ENCODE measurements at regions not wholly inside any gene's neighbourhood (a gene's known extent, or its start where the extent isn't known, plus 50 kb on each side); places are given as distances from the start of the nearest gene placed in this dataset.

- DNase-seq (ENCODE audit: low read depth, low spot score), result no peak
- TF ChIP-seq ZNF274 (IDR thresholded peaks at IDR 0.05; ENCODE audit: low read depth, low read length), result no peak
- no peak for TF ChIP-seq YY1 (IDR thresholded peaks at IDR 0.05; ENCODE audit: insufficient read depth, insufficient read length)
These were observed 129.4 kb upstream of the SEC14L1 start for GRCh38 chr17:77011173-77012011.

GRCh38 chr17:77018504-77018903, 122.3 kb upstream of the SEC14L1 start:
- TF ChIP-seq SUZ12 (IDR thresholded peaks at IDR 0.05; ENCODE audit: extremely low read depth, insufficient read depth, insufficient read length) (no peak), ZNF274 (IDR thresholded peaks at IDR 0.05; ENCODE audit: low read depth, low read length) (no peak), YY1 (IDR thresholded peaks at IDR 0.05; ENCODE audit: insufficient read depth, insufficient read length) (no peak)
- Histone ChIP-seq H3K9me3 (ENCODE audit: insufficient read depth, low read length) (no peaks in the 10 kb centered on the region), H3K36me3 (ENCODE audit: insufficient read depth, insufficient read length, low read length) (no peaks in the 10 kb centered on the region), H3K4me1 (ENCODE audit: insufficient read depth, insufficient read length) (peaks cover 5% of the 10 kb centered on the region), H3K4me3 (ENCODE audit: insufficient read length, low read depth) (no peak overlapping the region), H3K27me3 (ENCODE audit: insufficient read depth, insufficient read length) (no peaks in the 10 kb centered on the region), H3K9ac (ENCODE audit: insufficient read length, low read depth) (no peak overlapping the region)
- no peak for DNase-seq (ENCODE audit: low read depth, low spot score)

More at GRCh38 chr17:77011173-77012011, 129.4 kb upstream of the SEC14L1 start:
- no peaks in the 10 kb centered on the region for H3K4me1 ChIP-seq (ENCODE audit: insufficient read depth, insufficient read length)
- H3K9ac ChIP-seq (ENCODE audit: insufficient read length, low read depth), result no peak overlapping the region
- H3K36me3 ChIP-seq (ENCODE audit: insufficient read depth, insufficient read length, low read length), result no peaks in the 10 kb centered on the region
- no peak overlapping the region for H3K4me3 ChIP-seq (ENCODE audit: insufficient read length, low read depth)
- H3K27me3 ChIP-seq (ENCODE audit: insufficient read depth, insufficient read length), result no peaks in the 10 kb centered on the region
- H3K9me3 ChIP-seq (ENCODE audit: insufficient read depth, low read length), result no peaks in the 10 kb centered on the region

- Histone ChIP-seq H3K4me1 (ENCODE audit: insufficient read depth, insufficient read length) (peaks cover 5% of the 10 kb centered on the region), H3K36me3 (ENCODE audit: insufficient read depth, insufficient read length, low read length) (no peaks in the 10 kb centered on the region), H3K9ac (ENCODE audit: insufficient read length, low read depth) (no peak overlapping the region), H3K27me3 (ENCODE audit: insufficient read depth, insufficient read length) (no peaks in the 10 kb centered on the region), H3K9me3 (ENCODE audit: insufficient read depth, low read length) (no peaks in the 10 kb centered on the region), H3K4me3 (ENCODE audit: insufficient read length, low read depth) (no peak overlapping the region)
- DNase-seq (ENCODE audit: low read depth, low spot score), result peak; percentile 70
- no peak for TF ChIP-seq YY1 (IDR thresholded peaks at IDR 0.05; ENCODE audit: insufficient read depth, insufficient read length)
- TF ChIP-seq ZNF274 (IDR thresholded peaks at IDR 0.05; ENCODE audit: low read depth, low read length), result no peak
These were observed 120.8 kb upstream of the SEC14L1 start for GRCh38 chr17:77019893-77020379.

GRCh38 chr17:77020973-77021372, 119.8 kb upstream of the SEC14L1 start:
- H3K9ac ChIP-seq (ENCODE audit: insufficient read length, low read depth), result no peak overlapping the region
- H3K27me3 ChIP-seq (ENCODE audit: insufficient read depth, insufficient read length), result no peaks in the 10 kb centered on the region
- H3K9me3 ChIP-seq (ENCODE audit: insufficient read depth, low read length), result no peaks in the 10 kb centered on the region
- no peak overlapping the region for H3K4me3 ChIP-seq (ENCODE audit: insufficient read length, low read depth)
- peaks cover 5% of the 10 kb centered on the region for H3K4me1 ChIP-seq (ENCODE audit: insufficient read depth, insufficient read length)
- TF ChIP-seq ZNF274 (IDR thresholded peaks at IDR 0.05; ENCODE audit: low read depth, low read length) (no peak), SUZ12 (IDR thresholded peaks at IDR 0.05; ENCODE audit: extremely low read depth, insufficient read depth, insufficient read length) (no peak), YY1 (IDR thresholded peaks at IDR 0.05; ENCODE audit: insufficient read depth, insufficient read length) (no peak)
- DNase-seq (ENCODE audit: low read depth, low spot score), result no peak
- no peaks in the 10 kb centered on the region for H3K36me3 ChIP-seq (ENCODE audit: insufficient read depth, insufficient read length, low read length)

- TF ChIP-seq YY1 (IDR thresholded peaks at IDR 0.05; ENCODE audit: insufficient read depth, insufficient read length) (no peak), ZNF274 (IDR thresholded peaks at IDR 0.05; ENCODE audit: low read depth, low read length) (no peak), SUZ12 (IDR thresholded peaks at IDR 0.05; ENCODE audit: extremely low read depth, insufficient read depth, insufficient read length) (no peak)
These were observed 118.0 kb upstream of the SEC14L1 start for GRCh38 chr17:77022766-77023165.

GRCh38 chr17:77025781-77026180, 115.0 kb upstream of the SEC14L1 start:
- no peak overlapping the region for H3K4me3 ChIP-seq (ENCODE audit: insufficient read length, low read depth)
- no peak for DNase-seq (ENCODE audit: low read depth, low spot score)
- no peaks in the 10 kb centered on the region; the same call in 1 of the 2 replicates for H3K9me3 ChIP-seq (ENCODE audit: insufficient read depth, low read length)
- TF ChIP-seq SUZ12 (IDR thresholded peaks at IDR 0.05; ENCODE audit: extremely low read depth, insufficient read depth, insufficient read length) (no peak), YY1 (IDR thresholded peaks at IDR 0.05; ENCODE audit: insufficient read depth, insufficient read length) (no peak), ZNF274 (IDR thresholded peaks at IDR 0.05; ENCODE audit: low read depth, low read length) (no peak)
- no peak overlapping the region for H3K9ac ChIP-seq (ENCODE audit: insufficient read length, low read depth)
- H3K27me3 ChIP-seq (ENCODE audit: insufficient read depth, insufficient read length), result no peaks in the 10 kb centered on the region
- H3K36me3 ChIP-seq (ENCODE audit: insufficient read depth, insufficient read length, low read length), result no peaks in the 10 kb centered on the region
- H3K4me1 ChIP-seq (ENCODE audit: insufficient read depth, insufficient read length), result no peaks in the 10 kb centered on the region

More at GRCh38 chr17:77022766-77023165, 118.0 kb upstream of the SEC14L1 start:
- H3K36me3 ChIP-seq (ENCODE audit: insufficient read depth, insufficient read length, low read length), result no peaks in the 10 kb centered on the region
- H3K9me3 ChIP-seq (ENCODE audit: insufficient read depth, low read length), result no peaks in the 10 kb centered on the region; the same call in 1 of the 2 replicates
- no peaks in the 10 kb centered on the region for H3K27me3 ChIP-seq (ENCODE audit: insufficient read depth, insufficient read length)
- DNase-seq (ENCODE audit: low read depth, low spot score), result no peak
- no peak overlapping the region for H3K9ac ChIP-seq (ENCODE audit: insufficient read length, low read depth)
- H3K4me3 ChIP-seq (ENCODE audit: insufficient read length, low read depth), result no peak overlapping the region
- H3K4me1 ChIP-seq (ENCODE audit: insufficient read depth, insufficient read length), result peaks cover 5% of the 10 kb centered on the region

- Histone ChIP-seq H3K9me3 (ENCODE audit: insufficient read depth, low read length) (peaks cover 9% of the 10 kb centered on the region; the same call in 1 of the 2 replicates), H3K36me3 (ENCODE audit: insufficient read depth, insufficient read length, low read length) (no peaks in the 10 kb centered on the region), H3K9ac (ENCODE audit: insufficient read length, low read depth) (no peak overlapping the region), H3K4me3 (ENCODE audit: insufficient read length, low read depth) (no peak overlapping the region), H3K4me1 (ENCODE audit: insufficient read depth, insufficient read length) (no peaks in the 10 kb centered on the region), H3K27me3 (ENCODE audit: insufficient read depth, insufficient read length) (no peaks in the 10 kb centered on the region)
- TF ChIP-seq ZNF274 (IDR thresholded peaks at IDR 0.05; ENCODE audit: low read depth, low read length), result no peak
- no peak for TF ChIP-seq SUZ12 (IDR thresholded peaks at IDR 0.05; ENCODE audit: extremely low read depth, insufficient read depth, insufficient read length)
- no peak for TF ChIP-seq YY1 (IDR thresholded peaks at IDR 0.05; ENCODE audit: insufficient read depth, insufficient read length)
- DNase-seq (ENCODE audit: low read depth, low spot score), result no peak
These were observed 113.4 kb upstream of the SEC14L1 start for GRCh38 chr17:77027271-77027889.
